GM12892 (cell line): ENCODE measurements at regions not wholly inside any gene's neighbourhood (a gene's known extent, or its start where the extent isn't known, plus 50 kb on each side); places are given as distances from the start of the nearest gene placed in this dataset.

Experiments used
- POLR2A ChIP-seq: IDR thresholded peaks from 2 replicates; pipeline ENCODE4 v1.6.1; 2011; ENCODE audit warnings: low read depth, low read length, control low read depth
- POLR2AphosphoS5 ChIP-seq: IDR thresholded peaks from 2 replicates; pipeline ENCODE4 v1.6.1; 2011; ENCODE audit warnings: low read depth, low read length, control low read depth

- TF ChIP-seq POLR2AphosphoS5 (no peak), POLR2A (no peak)
These were observed 313.7 kb upstream of the CDH5 start for GRCh38 chr16:66052745-66053144.
